Epidermal melanocyte (primary cell): ENCODE measurements at regions not wholly inside any gene's neighbourhood (a gene's known extent, or its start where the extent isn't known, plus 50 kb on each side); places are given as distances from the start of the nearest gene placed in this dataset.
"Not testable (repeated sequence)": the region's sequence is repeated elsewhere in the genome, so short reads cannot be mapped to it uniquely, and the experiment has no call there.

Experiments
- DNase-seq: peaks from one replicate; pipeline ENCODE4 v3.0.0; 2011; ENCODE audit warnings: low spot score; ENCODE audit not compliant: insufficient read length

DNA sequence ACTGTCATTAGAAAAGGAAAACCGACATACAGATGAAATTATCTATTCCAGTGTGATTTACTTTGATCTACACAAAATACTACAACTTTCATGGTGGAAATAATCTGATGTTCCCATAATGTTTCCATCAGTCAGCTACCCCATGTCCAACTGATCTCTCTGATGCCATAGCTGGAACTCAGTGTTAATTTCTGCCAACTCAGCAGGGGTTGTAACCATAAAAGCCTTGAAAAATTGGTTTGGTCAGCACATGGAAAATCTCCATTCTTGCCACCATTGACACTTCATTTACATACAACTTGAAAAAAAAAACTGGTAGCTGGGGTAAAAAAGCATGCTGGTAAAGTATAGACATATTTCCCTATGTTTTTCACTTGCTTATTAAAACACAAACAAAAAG is 1463.7 kb downstream of the OTOL1 start:
- DNase-seq = no peak

DNA sequence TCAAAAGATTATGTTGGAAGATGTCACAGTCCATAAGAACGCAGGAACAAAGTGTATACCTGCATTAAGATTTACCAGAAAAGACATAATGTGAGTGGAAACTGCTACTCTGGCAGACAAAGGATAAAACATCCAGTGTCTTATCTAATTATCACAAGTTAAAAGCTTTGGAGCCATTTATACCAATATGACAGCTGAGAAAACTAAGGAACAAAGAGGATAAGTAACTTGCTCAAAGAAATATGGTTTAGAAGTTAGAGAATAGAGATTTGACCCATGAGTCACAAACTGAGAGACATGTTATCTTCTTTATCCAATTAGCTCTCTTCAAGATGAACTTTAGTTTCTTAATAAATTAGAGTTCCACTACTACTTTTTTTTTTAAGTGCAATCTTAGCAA is 1473.7 kb downstream of the OTOL1 start:
- DNase-seq = no peak

DNA sequence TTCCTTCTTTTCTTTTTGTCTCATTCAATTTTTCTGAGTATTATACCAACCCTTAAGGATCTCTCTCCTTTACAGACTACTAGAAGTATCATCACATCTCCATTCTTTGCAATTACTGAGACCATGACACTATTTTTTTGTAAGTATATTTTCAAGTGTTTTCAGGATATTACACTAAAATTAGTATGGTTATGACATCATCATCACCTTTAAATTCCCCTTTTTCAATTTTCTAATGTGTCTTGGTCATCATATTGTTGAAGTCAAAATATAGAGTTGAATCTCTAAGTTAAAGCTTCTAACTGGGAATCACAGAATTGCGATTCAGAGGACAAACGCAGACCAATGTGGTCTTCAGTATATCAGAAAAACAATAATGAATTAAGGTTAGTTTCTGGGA is 1475.1 kb downstream of the OTOL1 start:
- no peak for DNase-seq

GRCh38 chr3:162973428-162973917 is 1476.9 kb downstream of the OTOL1 start:
- DNase-seq = no peak

DNA sequence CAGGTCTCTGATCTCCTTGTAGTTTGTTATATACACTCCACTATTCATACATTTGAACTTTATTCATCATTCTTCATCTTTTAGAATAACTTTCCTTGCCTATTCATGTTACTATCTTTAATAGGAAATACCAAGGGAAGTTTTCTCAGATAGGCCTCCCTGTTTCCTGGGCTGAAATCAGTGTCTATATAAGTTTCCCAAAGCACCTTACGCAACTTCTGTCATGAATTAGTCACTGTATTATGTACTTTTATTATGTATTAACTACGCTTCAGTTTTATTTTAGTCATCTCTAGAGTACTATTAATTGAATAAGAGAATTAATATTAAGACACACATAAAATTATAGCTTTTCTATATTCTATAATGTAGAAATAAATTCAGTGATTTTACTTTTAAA is 1481.5 kb downstream of the OTOL1 start:
- DNase-seq = no peak

GRCh38 chr3:162984746-162985145 is 1488.1 kb downstream of the OTOL1 start:
- DNase-seq = no peak

DNA sequence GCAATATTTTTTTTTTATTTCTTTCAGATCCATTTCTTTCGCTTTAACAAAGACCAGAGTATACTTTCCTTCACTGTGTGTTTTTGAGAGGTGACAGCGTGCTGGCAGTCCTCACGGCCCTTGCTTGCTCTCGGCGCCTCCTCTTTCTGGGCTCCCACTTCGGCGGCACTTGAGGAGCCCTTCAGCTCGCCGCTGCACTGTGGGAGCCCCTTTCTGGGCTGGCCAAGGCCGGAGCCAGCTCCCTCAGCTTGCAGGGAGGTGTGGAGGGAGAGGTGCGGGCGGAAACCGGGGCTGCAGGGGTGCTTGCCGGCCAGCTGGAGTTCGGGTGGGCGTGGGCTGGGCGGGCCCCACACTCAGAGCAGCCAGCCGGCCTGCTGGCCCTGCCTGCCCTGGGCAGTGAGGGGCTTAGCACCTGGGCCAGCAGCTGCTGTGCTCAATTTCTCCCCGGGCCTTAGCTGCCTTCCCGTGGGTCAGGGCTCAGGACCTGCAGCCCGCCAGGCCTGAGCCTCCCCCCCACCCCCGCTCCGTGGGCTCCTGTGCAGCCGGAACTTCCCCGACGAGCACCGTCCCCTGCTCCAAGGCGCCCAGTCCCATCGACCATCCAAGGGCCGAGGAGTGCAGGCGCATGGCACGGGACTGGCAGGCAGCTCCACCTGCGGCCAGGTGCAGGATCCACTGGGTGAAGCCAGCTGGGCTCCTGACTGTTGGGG is 1490.6 kb downstream of the OTOL1 start:
- DNase-seq = not testable (repeated sequence)

GRCh38 chr3:162992741-162993140 is 1496.1 kb downstream of the OTOL1 start:
- DNase-seq = no peak

DNA sequence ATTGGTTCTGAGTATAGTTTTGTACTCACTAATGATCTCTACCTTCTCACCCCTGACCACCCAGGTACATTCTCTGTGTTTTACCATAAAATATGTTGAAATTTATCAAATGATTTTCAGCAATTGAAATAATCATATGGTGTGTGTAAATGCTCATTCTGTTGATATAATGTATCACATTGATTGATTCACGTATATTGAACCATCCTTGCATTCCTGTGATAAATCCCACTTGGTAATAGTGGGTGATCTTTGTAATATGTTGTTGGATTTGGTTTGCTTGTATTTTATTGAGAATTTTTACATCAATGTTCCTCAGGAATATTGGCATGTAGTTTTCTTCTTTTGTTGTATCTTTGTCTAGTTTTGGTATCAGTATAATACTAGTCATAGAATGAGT is 1497.6 kb downstream of the OTOL1 start:
- no peak for DNase-seq

- no peak for DNase-seq
Observed at GRCh38 chr3:162996368-162996767, 1499.8 kb downstream of the OTOL1 start.

- DNase-seq = no peak
Observed at GRCh38 chr3:162998205-162998604, 1501.6 kb downstream of the OTOL1 start.

- DNase-seq = no peak
Observed at GRCh38 chr3:163011596-163011995, 1515.0 kb downstream of the OTOL1 start.

DNA sequence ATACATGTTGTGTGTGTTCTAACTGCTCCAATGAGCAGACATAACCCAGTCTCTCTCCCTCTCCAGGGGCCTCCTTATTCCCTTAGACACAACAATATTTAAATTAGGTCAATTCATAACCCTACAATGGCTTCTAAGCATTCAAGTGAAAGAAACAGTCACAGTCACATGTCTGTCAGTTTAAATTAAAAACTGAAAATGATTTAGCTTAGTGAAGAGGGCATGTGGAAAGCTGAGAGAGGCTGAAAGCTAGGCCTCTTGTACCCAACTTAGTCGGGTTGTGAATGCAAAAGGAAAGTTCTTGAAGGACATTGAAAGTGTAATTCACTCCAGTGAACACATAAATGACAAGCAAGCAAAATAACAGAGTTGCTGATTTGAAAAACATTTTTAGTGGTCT is 1519.6 kb downstream of the OTOL1 start:
- no peak for DNase-seq

- DNase-seq = no peak
Observed at GRCh38 chr3:163018067-163018466, 1521.5 kb downstream of the OTOL1 start.

DNA sequence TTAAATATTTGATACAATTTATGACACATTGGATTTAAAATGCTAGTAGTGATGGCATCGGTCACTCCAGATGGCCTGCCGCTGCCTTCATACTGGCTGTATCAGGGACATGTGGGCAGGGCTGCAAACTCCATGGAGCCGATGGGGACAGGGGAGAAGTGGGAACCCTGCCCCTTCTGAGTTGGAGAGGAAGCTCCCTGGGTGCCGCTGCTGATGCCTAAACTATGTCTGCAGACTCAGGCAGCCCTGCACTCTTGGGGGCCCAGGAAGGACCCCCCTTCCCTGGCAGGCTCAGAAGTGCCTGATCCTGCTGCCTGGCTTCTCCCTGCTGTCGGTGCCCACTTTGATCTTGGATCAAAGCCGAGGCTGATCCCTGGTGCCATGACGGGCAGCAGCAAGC is 1522.1 kb downstream of the OTOL1 start:
- no peak for DNase-seq

GRCh38 chr3:163019260-163019659 is 1522.7 kb downstream of the OTOL1 start:
- no peak for DNase-seq

- no peak for DNase-seq
Observed at GRCh38 chr3:163033652-163034051, 1537.0 kb downstream of the OTOL1 start.

DNA sequence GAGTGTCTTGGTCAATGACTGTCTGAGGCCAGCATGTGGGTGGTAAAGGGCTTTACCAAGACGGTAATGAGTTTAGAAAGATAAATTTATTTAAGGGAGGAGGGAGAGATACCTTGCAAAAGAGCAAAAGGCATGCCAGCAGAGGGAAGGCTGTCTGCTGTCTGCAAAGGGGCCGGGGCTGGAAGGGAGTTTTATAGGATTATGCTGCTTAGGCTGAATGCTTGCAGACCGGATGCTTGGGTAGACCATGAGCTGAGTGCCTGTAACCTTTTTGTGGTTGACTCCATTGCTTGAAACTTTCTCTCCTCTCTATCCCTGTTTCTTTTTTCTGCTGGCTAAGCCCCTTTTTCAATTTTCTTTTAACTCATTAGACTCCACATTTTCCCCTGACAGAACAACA is 1543.0 kb downstream of the OTOL1 start:
- no peak for DNase-seq

DNA sequence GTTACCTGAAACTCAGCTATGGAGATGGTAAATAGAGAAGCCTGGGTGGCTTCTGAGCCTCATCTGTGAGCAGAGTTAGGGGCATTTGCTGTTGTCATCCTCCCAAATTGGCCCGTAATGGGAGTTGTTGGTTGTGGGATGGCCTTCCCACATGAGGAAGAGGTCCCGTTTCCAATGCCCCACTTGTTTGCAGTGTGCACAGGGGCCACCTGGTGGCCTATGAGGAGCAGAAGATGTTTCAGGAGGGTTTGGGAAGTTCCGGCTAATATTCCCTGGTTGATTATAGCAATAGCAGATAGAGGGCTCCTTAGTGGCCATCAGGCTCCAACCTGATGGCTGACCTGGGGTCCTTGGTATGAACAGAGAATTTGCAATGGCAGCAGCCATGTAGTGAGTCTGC is 1546.5 kb downstream of the OTOL1 start:
- no peak for DNase-seq

DNA sequence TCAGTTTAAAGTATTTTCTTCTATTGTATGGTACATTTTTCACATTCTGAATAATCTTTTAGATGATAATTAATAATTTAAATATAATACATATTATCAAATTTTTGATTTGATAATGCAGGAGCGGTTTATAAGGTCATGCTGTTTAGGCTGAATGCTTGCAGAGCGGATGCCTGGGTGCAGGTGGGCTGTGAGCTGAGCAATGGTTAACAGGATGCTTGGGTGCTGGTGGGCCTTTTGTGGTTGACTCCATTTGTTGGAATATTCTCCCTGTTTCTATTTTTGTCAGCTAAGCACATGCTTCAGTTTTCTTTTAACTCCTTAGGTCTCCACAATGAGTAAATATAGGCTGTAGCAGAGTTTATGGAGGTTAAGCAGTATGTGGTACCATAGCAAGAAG is 1549.3 kb downstream of the OTOL1 start:
- no peak for DNase-seq

DNA sequence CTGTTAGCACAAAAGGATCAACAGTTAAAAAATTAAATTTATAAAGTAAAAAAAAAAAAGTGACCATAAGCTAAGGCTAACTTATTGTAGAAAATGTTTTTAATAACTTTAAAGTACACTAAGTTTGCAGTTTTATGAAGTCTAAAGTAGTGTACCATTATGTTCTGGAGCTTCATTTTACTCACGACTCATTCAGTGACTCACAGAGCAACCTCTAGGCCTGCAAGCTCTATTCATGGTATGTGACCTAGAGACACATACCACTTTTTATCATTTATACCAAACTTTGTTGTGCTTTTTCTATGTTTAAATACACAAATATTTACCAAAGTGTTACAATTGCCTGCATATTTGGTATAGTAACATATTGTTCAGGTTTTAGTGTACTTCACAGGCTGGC is 1552.3 kb downstream of the OTOL1 start:
- DNase-seq = no peak

- DNase-seq = peak; percentile 22
Observed at GRCh38 chr3:163056874-163057497, 1560.4 kb downstream of the OTOL1 start.
